ENCODE measurements at regions not wholly inside any gene's neighbourhood (a gene's known extent, or its start where the extent isn't known, plus 50 kb on each side); places are given as distances from the start of the nearest gene placed in this dataset.

DNA sequence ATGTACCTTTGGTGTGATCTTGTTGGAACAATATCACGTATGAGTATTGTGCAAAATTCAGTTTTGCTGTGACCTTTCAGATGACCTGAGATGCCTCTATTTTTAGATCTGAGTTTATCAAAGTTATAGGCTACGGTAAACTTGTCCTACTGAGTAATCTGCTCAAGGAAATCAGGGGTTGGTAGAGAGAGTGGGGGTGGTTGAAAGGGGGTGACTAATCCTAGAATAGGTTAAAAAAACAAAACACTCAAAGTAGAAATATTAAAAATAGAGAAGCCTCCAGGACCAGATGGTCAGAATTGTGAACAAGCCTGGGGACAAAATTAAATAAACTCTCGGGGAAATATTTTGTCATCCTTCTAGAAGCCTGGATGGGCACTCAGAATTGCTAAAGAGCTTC is 59.9 kb upstream of the C11orf87 start:
- DNase-seq (no peak), ATAC-seq (no peak)
- H3K27me3 Mint-ChIP-seq (ENCODE audit: low read depth in 2 of 2): no peaks in the 10 kb centered on the region
- no peaks in the 10 kb centered on the region for H3K9me3 ChIP-seq (ENCODE audit: control insufficient read depth, insufficient read depth, low read length)
- H3K4me1 Mint-ChIP-seq: no peaks in the 10 kb centered on the region
- no peaks in the 10 kb centered on the region for H3K4me1 ChIP-seq (ENCODE audit: control insufficient read depth, insufficient read depth, low read length)
- TF ChIP-seq, protein P1, sequence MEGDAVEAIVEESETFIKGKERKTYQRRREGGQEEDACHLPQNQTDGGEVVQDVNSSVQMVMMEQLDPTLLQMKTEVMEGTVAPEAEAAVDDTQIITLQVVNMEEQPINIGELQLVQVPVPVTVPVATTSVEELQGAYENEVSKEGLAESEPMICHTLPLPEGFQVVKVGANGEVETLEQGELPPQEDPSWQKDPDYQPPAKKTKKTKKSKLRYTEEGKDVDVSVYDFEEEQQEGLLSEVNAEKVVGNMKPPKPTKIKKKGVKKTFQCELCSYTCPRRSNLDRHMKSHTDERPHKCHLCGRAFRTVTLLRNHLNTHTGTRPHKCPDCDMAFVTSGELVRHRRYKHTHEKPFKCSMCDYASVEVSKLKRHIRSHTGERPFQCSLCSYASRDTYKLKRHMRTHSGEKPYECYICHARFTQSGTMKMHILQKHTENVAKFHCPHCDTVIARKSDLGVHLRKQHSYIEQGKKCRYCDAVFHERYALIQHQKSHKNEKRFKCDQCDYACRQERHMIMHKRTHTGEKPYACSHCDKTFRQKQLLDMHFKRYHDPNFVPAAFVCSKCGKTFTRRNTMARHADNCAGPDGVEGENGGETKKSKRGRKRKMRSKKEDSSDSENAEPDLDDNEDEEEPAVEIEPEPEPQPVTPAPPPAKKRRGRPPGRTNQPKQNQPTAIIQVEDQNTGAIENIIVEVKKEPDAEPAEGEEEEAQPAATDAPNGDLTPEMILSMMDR (IDR thresholded peaks at IDR 0.05): no peak
- H3K27ac ChIP-seq (ENCODE audit: low read length): no peak overlapping the region
- WGBS (ENCODE audit: insufficient coverage): 83% methylated on average over 3 of the region's 3 CpGs
- no peaks in the 10 kb centered on the region for H3K27me3 ChIP-seq (ENCODE audit: control insufficient read depth, insufficient read depth, low read length)
- no peaks in the 10 kb centered on the region for H3K36me3 ChIP-seq (ENCODE audit: control insufficient read depth, insufficient read depth, low read length)
- no peak overlapping the region for H3K4me3 ChIP-seq (ENCODE audit: low read length)
- H3K36me3 Mint-ChIP-seq: no peaks in the 10 kb centered on the region
- H3K4me3 Mint-ChIP-seq: no peak overlapping the region
- H3K27ac Mint-ChIP-seq: no peak overlapping the region
- H3K9me3 Mint-ChIP-seq: peaks cover 0 to 4% of the 10 kb centered on the region in 2 donors
- intact Hi-C loops (cut with micrococcal nuclease): no loop called here

DNA sequence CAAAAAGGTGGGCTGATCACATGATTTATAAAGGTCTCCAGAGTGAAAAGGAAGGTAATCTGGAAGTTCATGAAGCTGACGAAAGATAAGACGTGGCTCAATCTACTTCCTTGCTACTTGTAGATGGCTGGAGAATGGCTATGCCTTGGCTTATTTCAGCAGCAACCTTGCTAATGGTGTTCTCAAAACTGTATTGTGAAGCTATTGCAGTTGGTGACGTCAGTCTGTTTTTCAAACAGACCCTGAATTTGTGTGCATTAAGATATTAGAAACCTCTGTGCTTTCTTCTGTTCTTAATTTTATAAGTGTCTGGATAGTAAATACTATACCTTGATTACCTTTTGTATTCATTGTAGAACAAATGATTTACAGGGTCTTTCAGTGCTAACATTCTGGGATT is 58.3 kb upstream of the C11orf87 start:
- no peaks in the 10 kb centered on the region for H3K27me3 Mint-ChIP-seq (ENCODE audit: low read depth in 2 of 2)
- 79% methylated on average over 3 of the region's 3 CpGs for WGBS (ENCODE audit: insufficient coverage)
- H3K9me3 Mint-ChIP-seq: peaks cover 0 to 3% of the 10 kb centered on the region in 2 donors
- TF ChIP-seq, protein P1 (IDR thresholded peaks at IDR 0.05): no peak
- no peaks in the 10 kb centered on the region for H3K36me3 Mint-ChIP-seq
- H3K27ac ChIP-seq (ENCODE audit: low read length): no peak overlapping the region
- no peak overlapping the region for H3K4me3 ChIP-seq (ENCODE audit: low read length)
- no peak overlapping the region for H3K27ac Mint-ChIP-seq
- ATAC-seq (no peak), DNase-seq (no peak)
- no peaks in the 10 kb centered on the region for H3K4me1 Mint-ChIP-seq
- intact Hi-C loops (cut with micrococcal nuclease): no loop called here
- H3K9me3 ChIP-seq (ENCODE audit: control insufficient read depth, insufficient read depth, low read length): no peaks in the 10 kb centered on the region
- H3K4me1 ChIP-seq (ENCODE audit: control insufficient read depth, insufficient read depth, low read length): no peaks in the 10 kb centered on the region
- no peak overlapping the region for H3K4me3 Mint-ChIP-seq
- H3K27me3 ChIP-seq (ENCODE audit: control insufficient read depth, insufficient read depth, low read length): no peaks in the 10 kb centered on the region
- no peaks in the 10 kb centered on the region for H3K36me3 ChIP-seq (ENCODE audit: control insufficient read depth, insufficient read depth, low read length)

DNA sequence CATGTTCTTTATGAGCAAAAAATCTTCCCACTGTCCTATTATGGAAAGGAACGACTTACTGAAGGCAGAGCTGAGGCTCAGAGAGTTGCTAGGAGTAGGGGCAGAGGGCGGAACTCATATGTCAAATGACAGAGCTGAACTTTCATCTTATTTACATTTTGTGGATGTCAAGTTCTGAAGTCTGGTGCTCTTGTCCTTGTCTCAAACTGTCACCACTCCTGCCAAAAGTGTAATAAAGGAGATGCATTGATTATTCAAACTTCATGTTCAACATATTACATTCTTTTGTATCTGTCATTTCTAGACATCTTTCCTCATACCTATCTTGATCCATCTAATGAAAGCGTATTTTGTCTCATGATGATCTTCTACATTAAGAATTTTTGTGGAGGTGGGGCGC is 57.1 kb upstream of the C11orf87 start:
- Mint-ChIP-seq H3K36me3 (no peaks in the 10 kb centered on the region), H3K4me3 (no peak overlapping the region)
- intact Hi-C loops (cut with micrococcal nuclease): no loop called here

More for the DNA sequence above, 57.1 kb upstream of the C11orf87 start:
- no peaks in the 10 kb centered on the region for H3K4me1 ChIP-seq (ENCODE audit: control insufficient read depth, insufficient read depth, low read length)
- H3K9me3 ChIP-seq (ENCODE audit: control insufficient read depth, insufficient read depth, low read length): no peaks in the 10 kb centered on the region
- no peak overlapping the region for H3K27ac Mint-ChIP-seq
- no peaks in the 10 kb centered on the region for H3K36me3 ChIP-seq (ENCODE audit: control insufficient read depth, insufficient read depth, low read length)
- H3K27me3 ChIP-seq (ENCODE audit: control insufficient read depth, insufficient read depth, low read length): no peaks in the 10 kb centered on the region
- ATAC-seq: no peak
- no peak overlapping the region for H3K4me3 ChIP-seq (ENCODE audit: low read length)
- H3K27ac ChIP-seq (ENCODE audit: low read length): no peak overlapping the region
- TF ChIP-seq, protein P1 (IDR thresholded peaks at IDR 0.05): no peak
- H3K4me1 Mint-ChIP-seq: no peaks in the 10 kb centered on the region
- H3K9me3 Mint-ChIP-seq: peaks cover 0 to 2% of the 10 kb centered on the region in 2 donors
- DNase-seq: no peak
- 90% methylated on average over 3 of the region's 4 CpGs for WGBS (ENCODE audit: insufficient coverage)
- no peaks in the 10 kb centered on the region for H3K27me3 Mint-ChIP-seq (ENCODE audit: low read depth in 2 of 2)

All from natural killer cell (primary cell).